ENCODE measurements at regions not wholly inside any gene's neighbourhood (a gene's known extent, or its start where the extent isn't known, plus 50 kb on each side); places are given as distances from the start of the nearest gene placed in this dataset.

DNA sequence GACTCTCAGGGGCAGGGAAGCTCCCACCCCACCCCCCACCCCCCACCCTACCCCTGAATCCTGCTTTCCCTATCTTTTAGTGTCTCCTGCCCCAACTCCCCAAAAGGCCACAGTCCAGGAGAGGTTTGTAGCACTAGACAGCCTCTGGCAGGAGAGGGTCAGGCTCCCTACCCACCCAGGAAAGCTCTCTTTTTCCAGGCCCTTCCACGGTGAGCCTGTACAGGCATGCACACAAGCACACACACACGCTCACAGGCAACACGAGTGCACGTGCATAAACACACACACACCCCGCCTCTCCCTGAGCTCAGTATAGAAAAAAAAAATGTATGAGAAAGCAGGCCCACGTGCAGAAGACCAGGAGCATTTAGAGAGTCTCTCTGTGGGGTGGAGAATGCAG is 414.0 kb downstream of the MN1 start:
- TF ChIP-seq, protein P1, sequence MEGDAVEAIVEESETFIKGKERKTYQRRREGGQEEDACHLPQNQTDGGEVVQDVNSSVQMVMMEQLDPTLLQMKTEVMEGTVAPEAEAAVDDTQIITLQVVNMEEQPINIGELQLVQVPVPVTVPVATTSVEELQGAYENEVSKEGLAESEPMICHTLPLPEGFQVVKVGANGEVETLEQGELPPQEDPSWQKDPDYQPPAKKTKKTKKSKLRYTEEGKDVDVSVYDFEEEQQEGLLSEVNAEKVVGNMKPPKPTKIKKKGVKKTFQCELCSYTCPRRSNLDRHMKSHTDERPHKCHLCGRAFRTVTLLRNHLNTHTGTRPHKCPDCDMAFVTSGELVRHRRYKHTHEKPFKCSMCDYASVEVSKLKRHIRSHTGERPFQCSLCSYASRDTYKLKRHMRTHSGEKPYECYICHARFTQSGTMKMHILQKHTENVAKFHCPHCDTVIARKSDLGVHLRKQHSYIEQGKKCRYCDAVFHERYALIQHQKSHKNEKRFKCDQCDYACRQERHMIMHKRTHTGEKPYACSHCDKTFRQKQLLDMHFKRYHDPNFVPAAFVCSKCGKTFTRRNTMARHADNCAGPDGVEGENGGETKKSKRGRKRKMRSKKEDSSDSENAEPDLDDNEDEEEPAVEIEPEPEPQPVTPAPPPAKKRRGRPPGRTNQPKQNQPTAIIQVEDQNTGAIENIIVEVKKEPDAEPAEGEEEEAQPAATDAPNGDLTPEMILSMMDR (optimal IDR thresholded peaks at IDR 0.05 in 1 of 3, IDR thresholded peaks at IDR 0.05 in 1 of 3, conservative IDR thresholded peaks at IDR 0.05 in 1 of 3; ENCODE audit: extremely low read depth in 1 of 3, insufficient read depth in 2 of 3, low read length in 3 of 3) = no peak
- no peak for TF ChIP-seq EZH2 (IDR thresholded peaks at IDR 0.05; ENCODE audit: low read length)
- H3K27me3 ChIP-seq (ENCODE audit: control insufficient read depth, extremely low read depth, insufficient read depth, low read length) = no peaks in the 10 kb centered on the region
- H3K4me2 ChIP-seq (ENCODE audit: control insufficient read depth, extremely low read depth, insufficient read depth, low read depth, low read length) = no peak overlapping the region
- peak overlapping the region; percentile 53 for H2AFZ ChIP-seq (ENCODE audit: control insufficient read depth, low read length)
- H3K4me1 ChIP-seq (ENCODE audit: control insufficient read depth, extremely low read depth, insufficient read depth, low read length) = peaks cover 38% of the 10 kb centered on the region
- H3K36me3 ChIP-seq (ENCODE audit: control insufficient read depth in 2 of 2, extremely low read depth in 1 of 2, insufficient read depth in 2 of 2, low read length in 2 of 2) = no peaks in the 10 kb centered on the region
- peak; percentile 44 for DNase-seq (ENCODE audit: low read depth, low spot score)
- H4K20me1 ChIP-seq (ENCODE audit: control insufficient read depth, extremely low read depth, insufficient read depth, low read length) = no peaks in the 10 kb centered on the region
- no peak overlapping the region for H3K4me3 ChIP-seq (ENCODE audit: control insufficient read depth in 2 of 3, extremely low read depth in 1 of 3, insufficient read depth in 2 of 3, low read depth in 1 of 3, low read length in 3 of 3)
- no peaks in the 10 kb centered on the region for H3K9me1 ChIP-seq (ENCODE audit: control insufficient read depth, extremely low read depth, insufficient read depth, low read length)
- H3K27ac ChIP-seq (ENCODE audit: control insufficient read depth, insufficient read depth, low read length) = no peak overlapping the region
- peak; percentile 29 for FAIRE-seq
- H3K9ac ChIP-seq (ENCODE audit: control insufficient read depth, extremely low read depth, insufficient read depth, low read length) = peak overlapping the region; percentile 42
- no peaks in the 10 kb centered on the region for H3K9me3 ChIP-seq (ENCODE audit: control insufficient read depth, low read depth, low read length)
- dilution Hi-C loops (cut with MboI; ENCODE audit: extremely low pct_ligation_motif_present, low sequenced_read_pairs) = no loop called here
- H3K79me2 ChIP-seq (ENCODE audit: control insufficient read depth, insufficient read depth, low read length) = no peaks in the 10 kb centered on the region

DNA sequence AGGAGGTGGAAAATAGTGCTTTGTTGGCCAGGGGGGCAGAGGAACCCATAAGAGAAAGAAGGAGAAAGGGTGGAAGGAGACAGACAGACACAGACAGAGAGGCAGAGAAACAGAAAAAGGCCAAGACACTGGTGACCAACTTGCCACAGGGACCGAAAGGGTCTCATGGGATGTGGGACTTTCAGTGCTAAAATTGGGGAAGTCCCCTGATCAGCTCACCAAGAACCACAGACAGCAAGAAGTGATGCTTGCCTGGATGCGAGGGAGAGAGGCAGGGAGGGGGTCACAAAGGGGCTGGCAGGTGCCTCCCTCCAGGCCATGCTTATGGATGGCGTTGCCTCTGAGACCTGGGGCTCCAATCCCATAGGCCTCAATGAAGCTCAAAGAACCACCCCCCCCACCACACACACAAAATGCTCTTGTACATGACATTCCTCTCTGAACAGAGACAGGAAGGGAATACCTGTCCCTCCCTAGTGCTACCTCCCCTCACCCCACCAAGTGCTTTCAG is 413.4 kb downstream of the MN1 start:
- dilution Hi-C loops (cut with MboI; ENCODE audit: extremely low pct_ligation_motif_present, low sequenced_read_pairs) = no loop called here
- no peak for DNase-seq (ENCODE audit: low read depth, low spot score)
- no peak for FAIRE-seq

More for the DNA sequence above, 413.4 kb downstream of the MN1 start:
- peak overlapping the region; percentile 42 for H3K9ac ChIP-seq (ENCODE audit: control insufficient read depth, extremely low read depth, insufficient read depth, low read length)
- H2AFZ ChIP-seq (ENCODE audit: control insufficient read depth, low read length) = no peak overlapping the region
- TF ChIP-seq EZH2 (IDR thresholded peaks at IDR 0.05; ENCODE audit: low read length) = no peak
- TF ChIP-seq, protein P1 (optimal IDR thresholded peaks at IDR 0.05 in 1 of 3, IDR thresholded peaks at IDR 0.05 in 1 of 3, conservative IDR thresholded peaks at IDR 0.05 in 1 of 3; ENCODE audit: extremely low read depth in 1 of 3, insufficient read depth in 2 of 3, low read length in 3 of 3) = no peak
- H3K4me3 ChIP-seq (ENCODE audit: control insufficient read depth in 2 of 3, extremely low read depth in 1 of 3, insufficient read depth in 2 of 3, low read depth in 1 of 3, low read length in 3 of 3) = no peak overlapping the region
- no peaks in the 10 kb centered on the region for H4K20me1 ChIP-seq (ENCODE audit: control insufficient read depth, extremely low read depth, insufficient read depth, low read length)
- no peak overlapping the region for H3K4me2 ChIP-seq (ENCODE audit: control insufficient read depth, extremely low read depth, insufficient read depth, low read depth, low read length)
- H3K27ac ChIP-seq (ENCODE audit: control insufficient read depth, insufficient read depth, low read length) = no peak overlapping the region
- no peaks in the 10 kb centered on the region for H3K9me1 ChIP-seq (ENCODE audit: control insufficient read depth, extremely low read depth, insufficient read depth, low read length)
- H3K4me1 ChIP-seq (ENCODE audit: control insufficient read depth, extremely low read depth, insufficient read depth, low read length) = peaks cover 38% of the 10 kb centered on the region
- H3K36me3 ChIP-seq (ENCODE audit: control insufficient read depth in 2 of 2, extremely low read depth in 1 of 2, insufficient read depth in 2 of 2, low read length in 2 of 2) = no peaks in the 10 kb centered on the region
- no peaks in the 10 kb centered on the region for H3K27me3 ChIP-seq (ENCODE audit: control insufficient read depth, extremely low read depth, insufficient read depth, low read length)
- no peaks in the 10 kb centered on the region for H3K79me2 ChIP-seq (ENCODE audit: control insufficient read depth, insufficient read depth, low read length)
- no peaks in the 10 kb centered on the region for H3K9me3 ChIP-seq (ENCODE audit: control insufficient read depth, low read depth, low read length)

Measured in keratinocyte (primary cell).